ENCODE measurements at regions not wholly inside any gene's neighbourhood (a gene's known extent, or its start where the extent isn't known, plus 50 kb on each side); places are given as distances from the start of the nearest gene placed in this dataset.

DNA sequence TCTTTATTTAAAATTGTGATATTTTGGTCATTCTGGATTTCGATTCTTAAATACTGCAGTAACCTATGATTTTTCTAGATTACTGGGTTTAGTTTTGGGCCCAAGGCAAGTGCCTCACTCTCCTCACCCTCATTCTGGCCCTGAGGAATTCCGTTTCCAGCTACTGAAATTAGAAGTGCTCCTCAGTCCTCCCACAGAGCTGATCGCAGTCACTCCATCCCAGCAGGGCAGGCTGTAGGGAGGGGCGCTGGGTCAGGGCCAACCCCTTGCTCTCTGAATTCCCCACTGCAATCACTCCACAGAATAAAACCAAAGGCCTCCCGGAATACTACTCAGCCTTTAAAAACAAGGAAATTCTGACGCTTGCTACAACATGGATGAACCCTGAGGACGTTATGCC is 66.5 kb upstream of the DIO3 start:
- Mint-ChIP-seq H3K4me3 (no peak overlapping the region), H3K36me3 (ENCODE audit: low read depth) (no peaks in the 10 kb centered on the region), H3K27me3 (peaks cover 31% of the 10 kb centered on the region), H3K27ac (no peak overlapping the region), H3K4me1 (ENCODE audit: low read depth) (no peaks in the 10 kb centered on the region), H3K9me3 (no peaks in the 10 kb centered on the region)

DNA sequence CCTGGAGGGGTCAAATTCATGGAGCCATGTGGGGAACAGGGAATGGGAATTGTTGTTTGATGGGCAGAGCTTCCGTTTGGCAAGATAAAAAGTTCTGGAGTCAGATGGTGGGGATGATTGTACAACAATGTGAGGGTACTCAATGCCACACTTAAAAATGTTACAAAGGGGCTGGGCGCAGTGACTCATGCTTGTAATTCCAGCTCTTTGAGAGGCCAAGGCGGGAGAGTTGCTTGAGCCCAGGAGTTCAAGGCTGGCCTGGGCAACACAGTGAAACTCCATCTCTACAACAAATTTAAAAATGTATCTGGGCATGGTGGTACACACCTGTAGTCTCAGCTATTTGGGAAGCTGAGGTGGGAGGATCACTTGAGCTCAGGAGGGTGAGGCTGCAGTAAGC is 66.0 kb upstream of the DIO3 start:
- Mint-ChIP-seq H3K9me3 (no peaks in the 10 kb centered on the region), H3K27ac (no peak overlapping the region)

DNA sequence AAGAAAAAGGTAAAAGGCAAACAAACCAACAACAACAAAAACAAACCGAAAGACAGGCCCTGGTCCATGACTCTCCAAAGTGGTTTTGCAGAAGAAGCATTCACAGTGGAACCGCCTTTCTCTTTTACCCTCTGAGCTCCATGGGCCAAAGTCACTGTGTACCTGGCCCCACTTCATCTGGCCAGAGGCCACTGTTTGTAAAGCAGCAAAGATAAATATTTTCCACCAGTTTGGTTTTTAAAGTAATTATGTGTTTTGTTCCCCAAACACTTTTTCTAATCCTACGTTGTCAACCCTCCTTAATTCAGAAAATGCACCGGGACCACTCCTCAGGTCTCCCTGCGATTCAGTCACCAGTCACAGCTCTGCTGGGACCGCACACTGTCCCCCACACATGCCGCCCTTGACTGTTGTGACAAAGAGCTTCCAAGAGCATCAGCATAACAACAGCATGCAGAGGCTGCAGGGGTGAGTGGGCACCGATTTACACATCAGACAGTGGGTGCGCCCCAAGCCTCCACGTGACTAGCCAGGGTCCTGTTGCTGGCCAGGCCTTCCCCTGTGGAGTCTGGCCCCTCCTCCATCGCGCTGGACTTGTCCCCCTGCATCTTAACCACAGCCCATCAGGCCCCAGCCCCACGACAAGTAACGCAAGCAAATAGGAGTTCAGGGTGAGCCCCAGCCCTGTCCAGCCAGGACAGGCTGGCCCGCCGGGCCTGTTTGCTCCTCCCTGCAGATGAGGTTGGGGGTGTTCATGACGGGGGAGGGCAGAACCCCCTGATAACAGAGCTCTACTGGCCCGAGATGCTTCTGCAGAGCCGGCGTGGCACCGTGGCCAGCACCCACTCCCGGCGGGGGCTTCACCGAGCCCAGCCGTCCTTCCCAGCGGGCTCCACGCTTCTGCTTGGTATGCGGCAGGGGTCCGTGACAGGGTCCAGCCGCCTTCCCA is 65.2 kb upstream of the DIO3 start:
- Mint-ChIP-seq H3K4me1 (ENCODE audit: low read depth) (no peaks in the 10 kb centered on the region), H3K9me3 (no peaks in the 10 kb centered on the region), H3K27me3 (peaks cover 22% of the 10 kb centered on the region), H3K4me3 (no peak overlapping the region), H3K36me3 (ENCODE audit: low read depth) (no peaks in the 10 kb centered on the region), H3K27ac (no peak overlapping the region)

More for the DNA sequence above, 66.0 kb upstream of the DIO3 start:
- Mint-ChIP-seq H3K27me3 (peaks cover 29% of the 10 kb centered on the region), H3K4me3 (no peak overlapping the region), H3K4me1 (ENCODE audit: low read depth) (no peaks in the 10 kb centered on the region), H3K36me3 (ENCODE audit: low read depth) (no peaks in the 10 kb centered on the region)

DNA sequence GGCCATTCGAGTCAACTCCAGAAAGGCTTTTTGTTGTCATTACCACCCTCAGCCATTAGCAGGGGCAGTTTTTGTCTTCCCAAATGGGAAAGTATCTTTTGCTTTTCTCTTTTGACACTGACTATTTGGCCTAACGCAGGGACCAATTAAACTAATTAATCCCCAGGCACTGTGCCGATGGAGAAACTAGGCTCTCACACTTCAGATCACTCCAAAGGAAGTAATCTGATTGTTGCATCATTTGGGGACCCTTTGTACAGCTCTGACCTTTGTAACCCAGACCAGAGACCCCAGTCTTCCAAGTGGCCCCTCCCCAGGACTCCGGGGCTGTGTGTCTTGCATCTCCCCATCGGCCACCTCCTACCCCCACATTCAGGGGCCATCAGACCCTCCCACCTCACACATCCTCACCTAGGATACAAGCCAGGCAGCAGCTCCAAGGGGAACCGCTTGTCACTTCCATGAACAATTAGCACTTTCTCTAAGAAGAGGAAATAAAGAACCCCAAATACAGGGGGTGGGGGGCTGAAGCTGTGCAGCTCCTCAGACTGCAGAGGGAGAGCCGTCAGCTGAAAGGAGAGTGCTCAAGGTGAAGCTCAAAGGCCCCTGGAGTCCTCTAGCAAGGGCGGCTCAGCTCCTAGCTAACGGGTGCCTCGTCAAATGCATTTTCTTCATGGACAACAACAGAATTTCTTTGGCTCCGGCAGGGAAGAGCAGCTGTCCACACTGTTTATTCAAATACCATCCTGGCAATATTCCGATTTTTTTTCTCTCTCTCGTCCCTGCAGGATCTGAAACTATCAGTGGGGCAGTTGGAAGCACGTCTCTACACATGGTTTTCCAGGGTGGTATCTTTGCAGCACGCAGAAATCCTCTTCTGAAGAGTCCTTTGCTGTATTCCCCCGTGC is 64.3 kb upstream of the DIO3 start:
- Mint-ChIP-seq H3K4me3 (no peak overlapping the region), H3K27ac (no peak overlapping the region), H3K27me3 (peaks cover 22% of the 10 kb centered on the region), H3K36me3 (ENCODE audit: low read depth) (no peaks in the 10 kb centered on the region), H3K4me1 (ENCODE audit: low read depth) (no peaks in the 10 kb centered on the region), H3K9me3 (no peaks in the 10 kb centered on the region)

DNA sequence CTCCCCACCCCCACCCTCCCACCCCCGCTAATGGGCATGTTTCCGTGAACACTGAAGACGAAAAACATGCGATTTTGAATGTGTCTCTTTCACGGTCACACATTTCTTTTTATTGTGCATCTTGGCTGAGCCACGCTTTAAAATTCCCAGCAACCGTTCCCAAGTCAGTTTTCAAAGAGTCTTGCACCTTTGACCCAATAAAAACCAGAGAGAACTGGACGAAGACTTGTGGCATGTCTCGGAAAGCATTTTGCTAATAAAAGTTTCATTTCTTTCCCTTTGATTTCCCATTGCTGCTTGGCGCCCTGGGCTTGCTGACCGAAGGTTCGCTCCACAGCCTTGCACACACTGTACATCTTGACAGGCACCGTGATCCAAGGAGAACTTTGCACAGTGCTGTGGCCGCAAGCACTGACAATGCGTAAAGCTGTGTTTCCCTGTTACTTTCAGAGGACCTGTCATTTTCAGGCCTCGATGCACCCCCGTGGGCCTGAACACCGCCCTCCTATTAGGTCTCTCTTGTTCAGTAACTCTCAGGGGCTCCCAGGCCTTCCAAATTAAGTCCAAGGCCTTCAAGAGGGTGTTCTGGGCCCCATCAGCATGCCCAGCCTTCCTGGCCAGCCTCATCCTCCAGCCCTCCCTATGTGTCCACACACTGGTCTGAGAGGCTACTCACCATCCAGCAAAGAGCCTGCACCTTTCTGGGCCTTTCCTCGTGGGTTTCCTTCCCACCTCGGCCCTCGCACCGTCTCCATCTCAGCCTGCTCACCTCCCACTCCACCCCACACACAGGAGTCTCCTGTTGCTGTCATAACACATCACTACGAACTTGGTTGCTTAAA is 63.4 kb upstream of the DIO3 start:
- Mint-ChIP-seq H3K4me1 (ENCODE audit: low read depth) (no peaks in the 10 kb centered on the region), H3K4me3 (no peak overlapping the region), H3K36me3 (ENCODE audit: low read depth) (no peaks in the 10 kb centered on the region), H3K27me3 (peaks cover 22% of the 10 kb centered on the region), H3K27ac (no peak overlapping the region), H3K9me3 (no peaks in the 10 kb centered on the region)

DNA sequence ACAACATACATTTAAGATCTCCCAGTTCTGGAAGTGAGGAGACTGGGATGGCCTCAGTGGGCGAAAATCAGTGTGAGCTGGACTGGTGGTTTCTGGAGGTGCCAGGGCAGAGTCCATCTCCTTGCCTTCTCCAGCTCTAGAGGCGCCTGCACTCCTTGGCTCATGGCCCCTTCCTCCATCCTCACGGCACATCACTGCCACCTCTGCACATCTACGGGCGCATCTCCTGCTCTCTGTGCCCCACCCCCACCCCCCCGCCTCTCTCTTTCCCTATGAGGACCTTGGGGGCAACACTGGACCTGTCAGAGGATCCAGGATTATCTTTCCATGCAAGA is 62.8 kb upstream of the DIO3 start:
- Mint-ChIP-seq H3K27ac (no peak overlapping the region), H3K4me3 (no peak overlapping the region), H3K4me1 (ENCODE audit: low read depth) (no peaks in the 10 kb centered on the region), H3K9me3 (no peaks in the 10 kb centered on the region), H3K36me3 (ENCODE audit: low read depth) (no peaks in the 10 kb centered on the region), H3K27me3 (peaks cover 21% of the 10 kb centered on the region)

- H3K4me1 Mint-ChIP-seq (ENCODE audit: low read depth) = no peaks in the 10 kb centered on the region
Measured at GRCh38 chr14:101499080-101499479, 62.2 kb upstream of the DIO3 start.

DNA sequence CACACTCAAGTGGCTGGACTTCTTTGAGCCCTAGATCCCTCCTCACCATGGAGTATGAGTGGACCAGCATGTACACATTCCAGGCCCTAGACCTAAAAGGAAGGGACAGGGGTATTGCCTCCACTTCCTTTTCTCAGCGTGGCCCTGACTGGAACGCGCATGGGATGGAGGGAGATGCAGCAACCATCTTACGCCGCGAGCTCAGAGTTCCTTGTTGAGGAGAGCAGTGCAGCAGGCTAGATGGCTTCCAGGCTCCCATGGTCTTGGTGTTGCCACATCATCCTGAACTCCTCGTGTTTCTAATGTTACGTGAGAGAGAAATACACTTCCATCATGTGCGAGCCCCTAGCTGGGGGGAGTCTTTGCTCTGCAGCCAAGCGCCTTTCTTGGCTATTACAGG is 61.8 kb upstream of the DIO3 start:
- Mint-ChIP-seq H3K36me3 (ENCODE audit: low read depth) (no peaks in the 10 kb centered on the region), H3K9me3 (no peaks in the 10 kb centered on the region), H3K4me1 (ENCODE audit: low read depth) (no peaks in the 10 kb centered on the region), H3K4me3 (no peak overlapping the region), H3K27ac (no peak overlapping the region), H3K27me3 (peaks cover 18% of the 10 kb centered on the region)

More at GRCh38 chr14:101499080-101499479, 62.2 kb upstream of the DIO3 start:
- no peak overlapping the region for H3K27ac Mint-ChIP-seq
- no peaks in the 10 kb centered on the region for H3K9me3 Mint-ChIP-seq
- H3K4me3 Mint-ChIP-seq = no peak overlapping the region
- peaks cover 18% of the 10 kb centered on the region for H3K27me3 Mint-ChIP-seq
- H3K36me3 Mint-ChIP-seq (ENCODE audit: low read depth) = no peaks in the 10 kb centered on the region

DNA sequence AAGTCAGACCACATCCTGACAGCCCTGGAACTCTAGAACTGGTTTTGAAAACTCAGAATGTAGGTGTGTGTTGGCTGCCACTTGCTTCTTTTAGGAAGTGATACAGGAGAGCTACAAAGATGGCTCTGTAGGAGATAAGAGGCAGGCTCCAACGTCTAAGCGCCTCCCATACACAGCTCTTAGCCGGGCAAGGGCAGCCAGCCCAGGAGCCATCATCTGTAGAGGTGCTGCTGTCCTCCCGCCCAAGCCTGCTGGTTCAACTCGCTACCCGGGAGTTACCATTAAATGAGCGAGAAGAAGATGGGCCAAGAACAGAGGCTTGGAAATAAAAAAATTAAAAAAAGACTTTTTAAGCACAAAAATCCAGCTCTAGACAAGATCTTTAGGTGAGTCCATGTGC is 61.2 kb upstream of the DIO3 start:
- no peaks in the 10 kb centered on the region for H3K4me1 Mint-ChIP-seq (ENCODE audit: low read depth)
- H3K36me3 Mint-ChIP-seq (ENCODE audit: low read depth) = no peaks in the 10 kb centered on the region
- H3K9me3 Mint-ChIP-seq = no peaks in the 10 kb centered on the region
- H3K27me3 Mint-ChIP-seq = peaks cover 18% of the 10 kb centered on the region
- H3K4me3 Mint-ChIP-seq = no peak overlapping the region
- H3K27ac Mint-ChIP-seq = no peak overlapping the region

GRCh38 chr14:101500681-101501080 is 60.6 kb upstream of the DIO3 start:
- no peaks in the 10 kb centered on the region for H3K36me3 Mint-ChIP-seq (ENCODE audit: low read depth)
- no peaks in the 10 kb centered on the region for H3K4me1 Mint-ChIP-seq (ENCODE audit: low read depth)
- H3K27ac Mint-ChIP-seq = no peak overlapping the region
- peaks cover 18% of the 10 kb centered on the region for H3K27me3 Mint-ChIP-seq
- no peaks in the 10 kb centered on the region for H3K9me3 Mint-ChIP-seq
- H3K4me3 Mint-ChIP-seq = no peak overlapping the region

- Mint-ChIP-seq H3K36me3 (ENCODE audit: low read depth) (no peaks in the 10 kb centered on the region), H3K27ac (no peak overlapping the region), H3K9me3 (no peaks in the 10 kb centered on the region), H3K4me1 (ENCODE audit: low read depth) (no peaks in the 10 kb centered on the region), H3K4me3 (no peak overlapping the region), H3K27me3 (peaks cover 18% of the 10 kb centered on the region)
Measured at GRCh38 chr14:101501341-101501740, 60.0 kb upstream of the DIO3 start.

DNA sequence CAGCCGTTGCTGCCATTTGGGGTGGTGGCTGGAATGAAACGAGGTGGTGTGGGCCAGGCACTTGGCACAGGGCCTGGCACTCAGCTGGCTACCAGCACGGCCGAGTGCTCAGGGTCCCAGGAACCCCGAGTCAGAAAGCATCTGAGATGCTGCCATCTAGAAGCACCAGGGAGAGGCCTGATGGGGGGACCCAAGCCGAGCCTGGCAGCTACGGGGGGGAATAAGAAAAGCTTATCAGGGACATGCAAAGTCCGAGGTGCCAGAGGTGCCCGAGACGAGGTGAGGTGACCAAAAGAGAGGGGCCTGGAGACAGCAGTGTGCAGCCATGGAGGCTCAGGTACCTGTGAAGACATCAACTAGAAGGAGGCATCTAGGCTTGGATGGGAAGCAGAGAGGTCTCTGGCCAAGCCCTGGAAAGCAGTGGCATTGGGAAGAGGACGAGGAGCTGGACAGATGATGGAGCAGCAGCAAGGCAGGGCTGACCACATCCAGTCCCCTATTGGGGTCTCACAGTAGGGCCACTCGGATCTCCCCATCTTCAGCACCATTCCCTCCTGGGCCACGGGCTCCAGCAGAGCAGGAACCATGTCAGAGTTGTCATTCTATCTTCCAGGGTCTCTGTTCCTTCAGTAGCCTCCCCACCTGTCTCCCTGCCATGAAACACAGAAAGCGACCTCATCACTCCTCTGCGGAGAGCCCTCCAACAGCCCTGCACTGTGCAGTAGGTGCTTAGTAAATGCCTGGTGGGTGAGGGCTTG is 59.3 kb upstream of the DIO3 start:
- Mint-ChIP-seq H3K9me3 (no peaks in the 10 kb centered on the region), H3K4me3 (no peak overlapping the region), H3K27me3 (peaks cover 16% of the 10 kb centered on the region), H3K36me3 (ENCODE audit: low read depth) (no peaks in the 10 kb centered on the region), H3K4me1 (ENCODE audit: low read depth) (no peaks in the 10 kb centered on the region), H3K27ac (no peak overlapping the region)

GRCh38 chr14:101502761-101503392 is 58.4 kb upstream of the DIO3 start:
- no peaks in the 10 kb centered on the region for H3K9me3 Mint-ChIP-seq
- H3K36me3 Mint-ChIP-seq (ENCODE audit: low read depth) = no peaks in the 10 kb centered on the region
- H3K27ac Mint-ChIP-seq = no peak overlapping the region
- no peaks in the 10 kb centered on the region for H3K4me1 Mint-ChIP-seq (ENCODE audit: low read depth)
- H3K4me3 Mint-ChIP-seq = no peak overlapping the region
- peaks cover 7% of the 10 kb centered on the region for H3K27me3 Mint-ChIP-seq

All from stimulated activated naive CD8-positive, alpha-beta T cell treated with anti-CD3 and anti-CD28 coated beads, Interleukin-15, Interleukin-2, amounts not matched to agents 100 ng/mL and 50 ng/mL, for 24 hours (primary cell).